ENCODE measurements at regions not wholly inside any gene's neighbourhood (a gene's known extent, or its start where the extent isn't known, plus 50 kb on each side); places are given as distances from the start of the nearest gene placed in this dataset.

DNA sequence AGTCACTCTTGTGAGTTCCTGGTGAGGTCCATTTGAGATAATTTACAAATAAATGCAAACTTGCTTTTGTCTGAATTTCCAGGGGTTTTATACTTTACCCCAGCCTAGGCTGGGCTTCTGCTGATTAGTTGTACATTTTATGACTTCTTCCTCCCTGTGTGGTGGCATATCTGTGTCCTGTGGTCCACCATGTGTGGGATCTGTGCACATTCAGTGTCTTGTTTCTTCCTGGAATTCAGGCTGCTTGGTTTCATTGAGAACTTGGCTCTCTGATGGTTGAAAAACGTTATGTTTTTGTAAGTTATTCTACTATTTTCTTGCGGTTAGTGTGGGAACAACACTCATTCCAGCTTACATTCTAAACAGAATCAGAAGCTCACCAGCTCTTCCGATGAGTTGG lies 523.4 kb upstream of the PFKP start:
- no peak for TF ChIP-seq CTCF (conservative IDR thresholded peaks at IDR 0.05; ENCODE audit: low read depth, low read length)
- no peak for TF ChIP-seq RAD21 (IDR thresholded peaks at IDR 0.05; ENCODE audit: low read length)
- TF ChIP-seq MAZ (IDR thresholded peaks at IDR 0.05; ENCODE audit: borderline replicate concordance, low read depth, low read length): no peak
- no peak for TF ChIP-seq ELK1 (IDR thresholded peaks at IDR 0.05; ENCODE audit: borderline replicate concordance, low read depth, low read length)
- TF ChIP-seq POLR2A (IDR thresholded peaks at IDR 0.05; ENCODE audit: low read depth, low read length): no peak
- no peak for TF ChIP-seq BHLHE40 (IDR thresholded peaks at IDR 0.05; ENCODE audit: low read depth, low read length)
- no peak for TF ChIP-seq RCOR1 (IDR thresholded peaks at IDR 0.05; ENCODE audit: insufficient replicate concordance, low read length)
- TF ChIP-seq MXI1 (IDR thresholded peaks at IDR 0.05; ENCODE audit: borderline replicate concordance, low read depth, low read length): no peak
- no peak for TF ChIP-seq CHD1 (IDR thresholded peaks at IDR 0.05; ENCODE audit: low read depth, low read length)
